PC-3 (cell line): ENCODE measurements at regions not wholly inside any gene's neighbourhood (a gene's known extent, or its start where the extent isn't known, plus 50 kb on each side); places are given as distances from the start of the nearest gene placed in this dataset.

Experiments used
- EZH2 ChIP-seq: fragments of 300-600 bp; sonication (generic); IDR thresholded peaks from one replicate; pipeline ENCODE4 v1.6.1; 2017; ENCODE audit warnings: antibody characterized with exemption, mild to moderate bottlenecking, low read length; ENCODE audit not compliant: unreplicated experiment
- TF ChIP-seq, protein P1 (sequence below): fragments of 300-600 bp; sonication (generic); conservative IDR thresholded peaks from 2 replicates; pipeline ENCODE4 v1.5.1; 2017; ENCODE audit warnings: antibody characterized with exemption, low read depth, mild to moderate bottlenecking, low read length

DNA sequence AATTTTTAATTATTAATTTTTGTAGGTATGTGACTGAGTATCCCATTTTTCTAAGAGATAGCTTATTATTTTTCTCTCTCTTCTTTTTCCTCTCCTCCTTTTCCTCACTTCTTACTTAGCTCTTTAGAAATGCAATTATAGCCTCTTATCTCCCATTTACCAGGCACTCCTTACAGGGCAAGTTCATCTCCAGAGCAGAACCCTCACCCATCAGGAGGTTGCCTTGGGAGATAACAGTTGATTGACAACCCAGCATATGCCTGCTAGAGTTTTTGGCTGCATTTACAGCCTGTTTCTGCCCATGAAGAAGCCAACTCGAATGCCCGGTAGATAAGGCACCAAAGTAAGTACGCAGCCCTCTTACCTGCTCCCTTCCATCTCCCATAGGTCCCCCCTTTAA, 572.9 kb upstream of the ZFP42 start:
- TF ChIP-seq, protein P1, sequence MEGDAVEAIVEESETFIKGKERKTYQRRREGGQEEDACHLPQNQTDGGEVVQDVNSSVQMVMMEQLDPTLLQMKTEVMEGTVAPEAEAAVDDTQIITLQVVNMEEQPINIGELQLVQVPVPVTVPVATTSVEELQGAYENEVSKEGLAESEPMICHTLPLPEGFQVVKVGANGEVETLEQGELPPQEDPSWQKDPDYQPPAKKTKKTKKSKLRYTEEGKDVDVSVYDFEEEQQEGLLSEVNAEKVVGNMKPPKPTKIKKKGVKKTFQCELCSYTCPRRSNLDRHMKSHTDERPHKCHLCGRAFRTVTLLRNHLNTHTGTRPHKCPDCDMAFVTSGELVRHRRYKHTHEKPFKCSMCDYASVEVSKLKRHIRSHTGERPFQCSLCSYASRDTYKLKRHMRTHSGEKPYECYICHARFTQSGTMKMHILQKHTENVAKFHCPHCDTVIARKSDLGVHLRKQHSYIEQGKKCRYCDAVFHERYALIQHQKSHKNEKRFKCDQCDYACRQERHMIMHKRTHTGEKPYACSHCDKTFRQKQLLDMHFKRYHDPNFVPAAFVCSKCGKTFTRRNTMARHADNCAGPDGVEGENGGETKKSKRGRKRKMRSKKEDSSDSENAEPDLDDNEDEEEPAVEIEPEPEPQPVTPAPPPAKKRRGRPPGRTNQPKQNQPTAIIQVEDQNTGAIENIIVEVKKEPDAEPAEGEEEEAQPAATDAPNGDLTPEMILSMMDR: no peak
- no peak for TF ChIP-seq EZH2
